Left renal pelvis (tissue), 4 donors: ENCODE measurements at regions not wholly inside any gene's neighbourhood (a gene's known extent, or its start where the extent isn't known, plus 50 kb on each side); places are given as distances from the start of the nearest gene placed in this dataset.
"Not testable (repeated sequence)": the region's sequence is repeated elsewhere in the genome, so short reads cannot be mapped to it uniquely, and the experiment has no call there.

Source experiments
- DNase-seq, 4 donors: peaks; one replicate each; pipeline ENCODE4 v3.0.0-alpha.2; 2013; ENCODE audit warnings: low read depth in 4 of 4, low spot score in 3 of 4

- no peak for DNase-seq
These were observed 364.8 kb downstream of the RPS6KC1 start for GRCh38 chr1:213415691-213416380.

DNA sequence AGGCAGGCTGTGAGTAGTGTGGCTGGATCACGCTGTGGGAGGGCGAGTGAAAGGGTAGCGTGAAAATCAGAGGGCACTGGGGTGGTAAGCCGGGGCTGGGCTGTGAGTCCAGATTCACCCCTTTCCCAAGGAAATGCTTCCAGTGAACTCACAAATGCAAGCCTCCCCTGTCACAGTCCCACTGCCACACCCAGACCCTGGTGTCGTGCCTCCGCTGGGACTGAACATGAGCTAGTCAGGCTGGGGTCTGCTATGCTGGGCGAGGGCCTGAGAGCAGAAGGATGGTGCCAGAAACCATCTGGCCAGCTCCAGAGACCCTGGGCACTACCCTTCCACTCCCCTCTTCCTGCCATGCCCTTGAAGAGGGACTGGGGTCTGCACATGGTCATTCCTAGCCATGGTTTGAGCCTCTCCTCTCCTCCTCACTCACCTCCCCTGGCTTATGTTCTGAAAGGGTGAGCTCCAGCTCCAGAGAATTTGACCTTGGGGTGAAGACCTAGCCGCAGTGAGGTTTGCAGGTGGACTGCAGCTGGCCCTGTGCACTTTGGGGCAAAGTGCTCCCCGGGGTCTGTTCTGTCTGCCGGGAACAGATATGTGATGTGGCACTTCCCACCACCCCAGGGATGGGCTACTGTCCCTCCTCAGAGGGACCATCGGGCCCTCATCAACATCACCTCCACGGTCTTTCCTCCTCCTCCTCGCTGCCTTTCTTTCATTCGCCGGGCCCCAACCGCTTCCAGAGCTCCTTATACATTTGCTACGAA, 365.6 kb downstream of the RPS6KC1 start:
- no peak for DNase-seq

GRCh38 chr1:213417225-213417820, 366.3 kb downstream of the RPS6KC1 start:
- no peak for DNase-seq

- DNase-seq: no peak
These were observed 366.8 kb downstream of the RPS6KC1 start for GRCh38 chr1:213417846-213418245.

GRCh38 chr1:213418268-213419071, 367.4 kb downstream of the RPS6KC1 start:
- no peak for DNase-seq

DNA sequence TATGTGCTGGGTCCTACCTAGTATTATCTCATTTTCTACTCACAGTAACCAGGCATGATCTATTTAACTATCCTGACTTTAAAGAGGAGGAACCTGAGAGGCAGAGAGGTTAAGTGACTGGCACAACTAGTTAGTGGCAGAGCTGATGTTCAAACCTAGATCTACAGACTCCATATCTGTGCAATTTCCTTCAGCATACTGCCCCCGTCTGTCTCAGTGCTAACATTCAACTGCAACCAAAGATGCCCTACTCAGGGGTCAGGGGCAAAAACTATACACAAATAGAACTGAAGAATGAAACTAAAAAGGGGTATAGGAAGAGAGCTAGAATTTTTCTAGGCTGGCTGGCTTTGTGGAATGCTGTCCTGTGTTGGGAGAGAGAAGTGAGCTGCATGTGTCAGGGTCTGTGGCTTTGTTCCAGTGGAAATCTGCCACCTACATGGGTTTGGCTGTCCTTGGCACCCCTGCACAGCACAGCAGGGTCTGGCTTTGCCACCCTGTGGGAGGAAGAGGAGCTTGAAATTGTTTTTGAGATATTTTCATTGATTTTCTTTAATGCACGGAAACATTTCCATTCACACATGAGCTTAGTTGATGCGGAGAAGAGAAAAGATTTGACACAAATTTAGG, 368.5 kb downstream of the RPS6KC1 start:
- DNase-seq: no peak

- DNase-seq: not testable (repeated sequence)
These were observed 370.1 kb downstream of the RPS6KC1 start for GRCh38 chr1:213421178-213421577.

GRCh38 chr1:213423041-213423440, 372.0 kb downstream of the RPS6KC1 start:
- DNase-seq: no peak

DNA sequence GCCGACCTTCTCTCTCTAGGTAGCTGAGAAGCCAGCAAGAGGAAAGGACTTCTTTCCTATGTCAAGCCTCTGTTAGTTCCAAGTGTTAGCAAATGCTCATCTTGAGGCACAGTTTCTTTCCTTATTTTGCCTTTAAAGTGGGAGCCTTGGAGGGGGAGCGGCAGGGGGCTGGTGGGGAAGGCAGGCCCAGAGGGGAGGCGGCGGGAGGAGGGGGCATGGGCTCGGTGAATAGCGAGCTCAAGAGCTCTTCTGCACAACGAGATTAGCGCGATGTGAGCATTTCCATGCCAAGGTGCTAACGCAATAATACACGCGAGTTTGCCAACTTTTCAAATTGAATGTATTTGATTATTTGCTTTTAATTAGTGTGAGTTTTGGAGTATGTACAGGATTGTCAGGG, 372.6 kb downstream of the RPS6KC1 start:
- DNase-seq: no peak

DNA sequence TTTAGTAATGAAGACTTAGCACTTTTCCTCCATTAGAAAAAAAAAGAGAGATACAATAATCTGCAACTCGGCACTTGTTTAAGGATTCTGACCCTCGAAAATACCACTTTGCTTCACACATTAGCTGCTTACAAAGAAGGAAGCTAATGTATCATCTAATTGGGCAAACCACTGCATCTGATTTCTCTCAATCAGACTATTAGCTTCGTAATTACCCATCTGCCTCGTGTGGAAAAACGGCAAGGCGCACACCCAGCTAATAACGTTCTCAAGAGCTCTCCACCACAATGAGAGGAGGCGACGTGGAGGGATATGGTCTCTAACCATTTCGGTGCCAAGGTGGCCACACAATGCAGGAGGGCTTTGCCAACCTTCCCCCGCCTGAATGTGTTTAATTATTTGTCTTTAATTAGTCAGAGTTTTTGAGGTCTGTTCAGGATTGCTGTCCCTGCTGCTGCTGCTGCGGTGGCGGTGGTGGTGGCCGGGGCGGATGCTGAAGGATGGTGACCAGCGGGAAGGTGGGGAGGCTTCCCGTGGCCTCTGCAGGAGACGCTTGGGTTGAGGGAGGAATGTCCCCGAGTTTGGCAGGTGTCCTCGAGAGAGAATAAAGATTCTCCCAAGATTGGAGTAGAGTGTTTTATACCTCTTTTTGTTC, 374.5 kb downstream of the RPS6KC1 start:
- DNase-seq: no peak

- DNase-seq: no peak
These were observed 378.6 kb downstream of the RPS6KC1 start for GRCh38 chr1:213429642-213430041.

GRCh38 chr1:213435715-213436114, 384.7 kb downstream of the RPS6KC1 start:
- no peak for DNase-seq

- no peak for DNase-seq
These were observed 387.3 kb downstream of the RPS6KC1 start for GRCh38 chr1:213438339-213438738.

- no peak for DNase-seq
These were observed 388.7 kb downstream of the RPS6KC1 start for GRCh38 chr1:213439703-213440102.

- DNase-seq: no peak
These were observed 389.7 kb downstream of the RPS6KC1 start for GRCh38 chr1:213440766-213441165.

DNA sequence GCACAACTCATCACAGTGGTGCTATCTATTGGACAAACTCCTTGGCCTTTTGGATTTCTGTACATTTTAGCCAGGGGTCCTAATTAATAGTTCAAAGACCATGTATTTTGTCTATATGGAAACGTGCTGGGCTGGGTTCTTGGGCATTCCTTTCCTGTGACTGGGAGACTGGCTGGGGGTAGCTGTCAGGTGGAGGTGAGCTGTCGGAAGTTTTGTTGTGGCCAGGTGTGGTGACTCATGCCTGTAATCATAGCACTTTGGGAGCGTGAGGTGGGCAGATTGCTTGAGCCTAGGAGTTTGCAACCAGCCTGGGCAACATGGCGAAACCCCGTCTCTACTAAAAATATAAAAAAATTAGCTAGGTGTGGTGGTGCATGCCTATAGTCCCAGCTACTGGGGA, 392.4 kb downstream of the RPS6KC1 start:
- DNase-seq: no peak

DNA sequence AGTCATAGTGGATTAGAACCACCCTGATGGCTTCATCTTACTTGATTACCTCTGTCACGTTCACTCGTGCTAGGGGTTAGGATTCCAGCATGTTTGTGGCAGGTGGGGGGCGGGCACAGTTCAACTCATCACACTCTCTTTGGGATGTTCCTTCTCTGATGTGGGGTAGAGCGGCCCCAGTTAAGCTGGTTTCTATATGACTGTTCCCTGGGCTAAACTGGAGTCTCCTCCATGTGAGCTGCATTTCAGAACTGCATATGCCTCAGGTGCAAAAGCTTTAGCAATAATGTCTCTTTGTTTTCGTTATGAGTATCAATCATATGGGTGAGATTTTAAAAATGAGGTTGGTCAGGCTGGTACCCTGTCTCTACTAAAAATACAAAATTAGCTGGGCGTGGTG, 393.2 kb downstream of the RPS6KC1 start:
- DNase-seq: no peak

DNA sequence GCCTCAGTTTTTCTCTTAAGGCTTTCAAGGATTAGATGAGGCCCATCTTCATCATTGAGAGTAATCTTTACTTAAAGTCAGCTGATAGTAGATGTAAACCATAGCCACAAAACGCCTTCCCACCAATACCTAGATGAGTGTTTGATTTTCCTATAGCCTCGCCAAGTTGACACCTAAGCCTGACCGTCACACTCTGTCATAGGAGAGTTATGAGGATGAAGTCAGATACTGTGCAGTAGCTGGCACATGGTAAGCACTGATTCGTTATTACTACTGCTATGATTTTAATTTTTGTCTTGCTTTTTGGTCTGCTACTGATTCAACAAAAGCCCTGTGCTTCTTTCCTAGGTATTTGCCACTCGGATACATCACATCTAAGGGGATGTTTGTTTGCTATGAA, 395.5 kb downstream of the RPS6KC1 start:
- DNase-seq: no peak

DNA sequence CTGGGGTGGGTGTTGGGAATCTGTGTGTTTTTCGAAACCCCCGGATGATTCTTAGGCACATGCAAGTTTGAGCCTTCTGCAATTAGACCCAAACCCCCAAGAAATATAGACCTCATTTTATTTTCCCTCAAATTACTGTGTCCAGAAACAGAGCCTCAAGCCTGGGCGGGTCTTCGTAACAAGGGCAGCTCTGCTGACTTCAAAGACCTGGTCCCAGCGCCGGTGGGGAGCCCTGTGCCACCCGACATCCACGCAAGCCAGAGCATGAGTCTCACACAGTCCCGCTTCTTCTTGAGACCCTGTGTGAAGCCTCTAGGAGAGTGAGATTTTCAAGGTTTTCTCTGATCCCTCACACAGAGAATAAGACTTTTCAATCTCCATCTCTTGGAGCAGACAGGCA, 397.3 kb downstream of the RPS6KC1 start:
- DNase-seq: no peak

DNA sequence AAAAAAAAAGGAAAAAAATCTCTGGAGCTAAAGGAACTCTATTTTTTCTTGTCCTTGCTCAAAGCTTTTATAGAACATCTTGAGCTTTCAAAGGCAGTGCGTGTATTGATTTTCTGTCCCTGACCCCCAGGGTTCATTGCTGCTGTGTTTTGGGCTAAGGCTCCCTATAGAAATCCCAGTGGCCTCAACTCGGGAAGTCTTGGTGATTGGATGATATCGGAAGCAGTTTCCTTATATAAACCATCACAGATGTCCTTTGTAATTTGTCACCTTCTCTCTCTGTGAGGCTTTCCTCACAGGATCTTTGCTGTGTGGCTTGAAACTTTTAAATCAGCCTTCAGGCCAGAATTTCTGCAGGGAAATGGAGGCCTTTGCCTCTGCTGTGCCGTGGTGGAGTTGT, 397.7 kb downstream of the RPS6KC1 start:
- DNase-seq: no peak
